PC-3 (cell line): ENCODE measurements at regions not wholly inside any gene's neighbourhood (a gene's known extent, or its start where the extent isn't known, plus 50 kb on each side); places are given as distances from the start of the nearest gene placed in this dataset.

Experiments used
- ATAC-seq: fragments of 200-7000 bp; cut with Tn5 transposase; 2 replicates; pipeline ENCODE4 v1.9.1; 2020; ENCODE audit warnings: mild to moderate bottlenecking, moderate library complexity
- BruUV-seq: library from RNA; stranded (reverse); fragments of 400-500 nt; replicated peaks from 2 replicates; lab custom pipeline; 2021; lab: Mats Ljungman, UMichigan
- CTCF ChIA-PET: fragments of 300-600 bp; sonication (Branson Sonifier 250); formaldehyde crosslinking; loops from one replicate; lab custom pipeline; 2022; ENCODE audit warnings: antibody characterized with exemption; lab: Charles Lee
- POLR2A ChIA-PET: fragments of 300-600 bp; sonication (Branson Sonifier 250); formaldehyde crosslinking; loops from one replicate; lab custom pipeline; 2022; ENCODE audit warnings: antibody characterized with exemption; ENCODE audit not compliant: unreplicated experiment; lab: Charles Lee
- DNase-seq: peaks from one replicate; pipeline ENCODE4 v3.0.0-alpha.2; 2015
- H2AFZ ChIP-seq: fragments of 300-600 bp; sonication (generic); 2 replicates; pipeline ENCODE4 v1.6.0; 2016; ENCODE audit warnings: antibody characterized with exemption, low read length
- H3F3A ChIP-seq: fragments of 300-600 bp; sonication (generic); one replicate; pipeline ENCODE4 v1.6.0; 2017; ENCODE audit warnings: antibody characterized with exemption, low read length, control low read depth, mild to moderate bottlenecking; ENCODE audit not compliant: unreplicated experiment
- H3K27ac ChIP-seq: fragments of 300-600 bp; sonication (generic); 2 replicates; pipeline ENCODE4 v1.5.1; 2016; ENCODE audit warnings: mild to moderate bottlenecking, low read length
- H3K27me3 ChIP-seq: fragments of 300-600 bp; sonication (generic); 2 replicates; pipeline ENCODE4 v1.6.1; 2016; ENCODE audit warnings: low read length, mixed read lengths
- H3K36me3 ChIP-seq: fragments of 300-600 bp; sonication (generic); 2 replicates; pipeline ENCODE4 v1.6.1; 2016; ENCODE audit warnings: low read depth, mixed run types, low read length, mixed read lengths
- H3K4me1 ChIP-seq: fragments of 300-600 bp; sonication (generic); 2 replicates; pipeline ENCODE4 v1.5.1; 2016; ENCODE audit warnings: low read length; ENCODE audit not compliant: insufficient read depth
- H3K4me2 ChIP-seq: fragments of 300-600 bp; sonication (generic); 2 replicates; pipeline ENCODE4 v1.6.0; 2016; ENCODE audit warnings: low read length
- H3K4me3 ChIP-seq: fragments of 300-600 bp; sonication (generic); 2 replicates; pipeline ENCODE4 v1.5.1; 2016; ENCODE audit warnings: mild to moderate bottlenecking, low read length, mixed read lengths
- H3K79me2 ChIP-seq: fragments of 300-600 bp; sonication (generic); 2 replicates; pipeline ENCODE4 v1.6.1; 2017; ENCODE audit warnings: low read length, mixed read lengths
- H3K9ac ChIP-seq: fragments of 300-600 bp; sonication (generic); 2 replicates; pipeline ENCODE4 v1.6.0; 2016; ENCODE audit warnings: mild to moderate bottlenecking, low read length
- H3K9me2 ChIP-seq: fragments of 300-600 bp; sonication (generic); replicated peaks from 2 replicates; pipeline ENCODE4 v1.6.1; 2016; ENCODE audit warnings: mixed run types, low read length, mixed read lengths
- H3K9me3 ChIP-seq: fragments of 300-600 bp; sonication (generic); 2 replicates; pipeline ENCODE4 v1.6.1; 2016; ENCODE audit warnings: low read length, mixed read lengths
- H4K20me1 ChIP-seq: fragments of 300-600 bp; sonication (generic); 2 replicates; pipeline ENCODE4 v1.6.1; 2016; ENCODE audit warnings: low read length, mixed read lengths
- CTCF ChIP-seq: fragments of 300-600 bp; sonication (generic); conservative IDR thresholded peaks from 2 replicates; pipeline ENCODE4 v1.5.1; 2017; ENCODE audit warnings: antibody characterized with exemption, low read depth, mild to moderate bottlenecking, low read length
- EZH2 ChIP-seq: fragments of 300-600 bp; sonication (generic); IDR thresholded peaks from one replicate; pipeline ENCODE4 v1.6.1; 2017; ENCODE audit warnings: antibody characterized with exemption, mild to moderate bottlenecking, low read length; ENCODE audit not compliant: unreplicated experiment
- EZH2phosphoT487 ChIP-seq: fragments of 300-600 bp; sonication (generic); IDR thresholded peaks from 2 replicates; pipeline ENCODE4 v1.6.1; 2018; ENCODE audit warnings: mild to moderate bottlenecking, antibody characterized with exemption, low read length, borderline replicate concordance
- intact Hi-C: fragments of 100-400 bp; cut with micrococcal nuclease; formaldehyde crosslinking; loops from 2 replicates; pipeline ENCODE4 v1.9.0; 2023

- Histone ChIP-seq H3K4me2 (no peak overlapping the region), H2AFZ (no peak overlapping the region), H3K36me3 (no peaks in the 10 kb centered on the region), H3K79me2 (no peaks in the 10 kb centered on the region), H3K9me2 (no peaks in the 10 kb centered on the region), H3F3A (no peaks in the 10 kb centered on the region), H3K27ac (no peak overlapping the region), H4K20me1 (no peaks in the 10 kb centered on the region), H3K4me3 (no peak overlapping the region), H3K4me1 (no peaks in the 10 kb centered on the region), H3K9me3 (no peaks in the 10 kb centered on the region), H3K27me3 (no peaks in the 10 kb centered on the region), H3K9ac (no peak overlapping the region)
- CTCF ChIA-PET = no interaction called here
- ATAC-seq = no peak
- no peak for DNase-seq
- BruUV-seq = no TSS peak
- no peak for TF ChIP-seq CTCF
- POLR2A ChIA-PET = no interaction called here
- intact Hi-C loops = no loop called here
Observed at GRCh38 chr19:29445246-29445645, 80.5 kb upstream of the VSTM2B start.

- DNase-seq (no peak), ATAC-seq (no peak)
- no peaks in the 10 kb centered on the region for H3K27me3 ChIP-seq
- no peaks in the 10 kb centered on the region for H4K20me1 ChIP-seq
- no peaks in the 10 kb centered on the region for H3K36me3 ChIP-seq
- no peaks in the 10 kb centered on the region for H3K9me3 ChIP-seq
- H3K4me2 ChIP-seq = no peak overlapping the region
- intact Hi-C loops = no loop called here
- H3K9me2 ChIP-seq = no peaks in the 10 kb centered on the region
- H3K9ac ChIP-seq = no peak overlapping the region
- TF ChIP-seq CTCF = no peak
- no peak for TF ChIP-seq EZH2
- no peak for TF ChIP-seq EZH2phosphoT487
- no peak overlapping the region for H2AFZ ChIP-seq
- ChIA-PET CTCF (no interaction called here), POLR2A (no interaction called here)
- no peak overlapping the region for H3K27ac ChIP-seq
- H3K4me3 ChIP-seq = no peak overlapping the region
- BruUV-seq = no TSS peak
- no peaks in the 10 kb centered on the region for H3K4me1 ChIP-seq
- H3K79me2 ChIP-seq = no peaks in the 10 kb centered on the region
- H3F3A ChIP-seq = no peaks in the 10 kb centered on the region
Observed at GRCh38 chr19:29446361-29446760, 79.4 kb upstream of the VSTM2B start.

- H3F3A ChIP-seq = no peaks in the 10 kb centered on the region
- DNase-seq (no peak), ATAC-seq (no peak)
- H2AFZ ChIP-seq = no peak overlapping the region
- H3K4me2 ChIP-seq = no peak overlapping the region
- H3K4me1 ChIP-seq = no peaks in the 10 kb centered on the region
- no peaks in the 10 kb centered on the region for H3K9me3 ChIP-seq
- intact Hi-C loops = no loop called here
- no peaks in the 10 kb centered on the region for H3K27me3 ChIP-seq
- TF ChIP-seq CTCF (no peak), EZH2phosphoT487 (no peak), EZH2 (no peak)
- H3K27ac ChIP-seq = no peak overlapping the region
- H3K9ac ChIP-seq = no peak overlapping the region
- no peaks in the 10 kb centered on the region for H3K9me2 ChIP-seq
- ChIA-PET POLR2A (no interaction called here), CTCF (no interaction called here)
- no peaks in the 10 kb centered on the region for H3K79me2 ChIP-seq
- H3K36me3 ChIP-seq = no peaks in the 10 kb centered on the region
- no peak overlapping the region for H3K4me3 ChIP-seq
- no peaks in the 10 kb centered on the region for H4K20me1 ChIP-seq
- no TSS peak for BruUV-seq
Observed at GRCh38 chr19:29448046-29448445, 77.7 kb upstream of the VSTM2B start.
